GM21529 (cell line): ENCODE measurements at regions not wholly inside any gene's neighbourhood (a gene's known extent, or its start where the extent isn't known, plus 50 kb on each side); places are given as distances from the start of the nearest gene placed in this dataset.
"Not testable (repeated sequence)": the region's sequence is repeated elsewhere in the genome, so short reads cannot be mapped to it uniquely, and the experiment has no call there.

Experiments used
- ATAC-seq: cut with Tn5 transposase; IDR thresholded peaks from one replicate; pipeline ENCODE4 v1.9.1; 2021; ENCODE audit not compliant: unreplicated experiment

DNA sequence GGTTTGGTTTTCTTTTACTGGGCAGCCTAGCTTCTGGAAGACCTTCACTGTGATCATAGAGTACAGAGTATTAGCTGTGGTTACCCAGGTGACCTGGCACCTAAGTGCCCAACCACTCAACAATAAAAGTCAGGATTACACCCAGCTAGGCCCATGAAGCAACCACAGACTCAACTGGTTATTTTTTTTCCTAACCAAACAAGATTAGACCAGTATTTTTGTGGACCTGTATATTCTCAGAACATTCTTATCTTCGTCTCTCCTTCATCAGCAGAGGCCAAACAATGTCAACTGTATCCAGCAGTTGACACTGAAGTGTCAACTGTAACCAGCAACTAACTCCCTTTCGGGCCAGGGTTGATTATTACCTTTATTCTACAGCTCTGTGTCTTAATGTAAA, 289.2 kb upstream of the SLC39A10 start:
- no peak for ATAC-seq

GRCh38 chr2:195364015-195364965, 292.7 kb upstream of the SLC39A10 start:
- no peak for ATAC-seq

- no peak for ATAC-seq
These were observed 293.5 kb upstream of the SLC39A10 start for GRCh38 chr2:195363496-195363895.

GRCh38 chr2:195360242-195360641, 296.8 kb upstream of the SLC39A10 start:
- no peak for ATAC-seq

GRCh38 chr2:195359043-195359735, 297.8 kb upstream of the SLC39A10 start:
- ATAC-seq, result no peak

GRCh38 chr2:195356920-195357440, 300.0 kb upstream of the SLC39A10 start:
- ATAC-seq, result no peak

DNA sequence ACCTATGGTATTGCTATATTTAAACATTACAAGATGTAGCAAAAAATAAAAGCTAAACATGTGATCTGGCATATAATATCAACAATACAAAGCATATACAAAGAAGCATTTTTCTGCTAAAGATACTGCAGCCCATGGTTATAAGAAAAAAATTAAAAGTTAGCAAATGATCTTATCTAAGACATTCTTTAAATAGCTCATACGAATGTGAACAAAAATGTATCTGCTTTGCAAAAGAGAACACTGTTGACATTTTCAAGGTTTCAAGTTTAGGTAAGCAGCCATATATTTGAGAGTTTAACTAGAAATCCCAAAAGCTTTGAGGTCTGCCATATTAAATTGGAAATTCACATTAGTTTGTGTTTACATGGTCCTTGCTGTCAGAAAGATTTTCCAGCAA, 301.0 kb upstream of the SLC39A10 start:
- no peak for ATAC-seq

DNA sequence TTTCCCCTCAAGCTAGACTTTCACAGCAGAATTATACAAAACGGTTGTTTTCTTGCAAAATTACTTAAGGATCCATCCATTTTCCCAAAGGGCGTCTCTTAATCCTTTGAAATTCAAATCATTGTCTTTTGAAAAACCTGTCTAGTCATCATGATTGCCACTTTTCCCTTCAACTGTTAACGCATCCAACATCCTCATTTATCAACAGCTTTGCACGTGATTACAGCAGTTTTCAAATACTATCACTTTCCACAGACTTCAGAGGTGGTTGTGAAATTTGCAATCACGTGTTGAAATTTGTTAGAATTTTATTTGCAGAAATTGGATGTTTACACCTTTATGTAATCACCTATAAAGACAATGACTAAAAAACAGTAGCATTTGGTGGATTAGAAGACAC, 304.4 kb upstream of the SLC39A10 start:
- ATAC-seq, result no peak

DNA sequence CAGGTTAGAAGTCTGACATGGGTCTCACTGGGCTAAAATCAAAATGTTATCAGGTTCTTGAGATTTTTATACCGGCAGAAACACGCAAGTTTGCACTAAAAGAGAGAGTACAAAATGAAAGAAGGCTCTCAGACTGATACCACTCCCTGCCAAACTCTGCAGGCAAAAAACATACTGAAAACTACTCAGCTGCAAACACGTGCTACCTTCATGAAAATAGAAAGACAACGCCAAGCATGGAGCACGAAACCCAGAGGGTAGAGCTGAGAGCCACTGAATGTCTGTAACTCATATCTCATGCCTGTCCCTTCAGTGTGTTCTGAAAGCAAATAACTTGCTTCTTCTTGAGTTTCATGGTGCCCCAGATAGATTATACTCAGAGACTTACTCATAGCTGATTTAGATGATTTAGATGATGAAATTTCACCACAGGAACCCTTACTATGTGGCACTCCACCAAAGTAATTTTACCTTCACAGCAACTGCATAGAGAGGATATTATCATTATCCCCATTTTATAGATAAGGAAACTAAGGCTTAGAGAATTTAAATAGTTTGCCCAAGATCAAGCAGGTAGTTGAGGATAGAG, 313.0 kb upstream of the SLC39A10 start:
- no peak for ATAC-seq

GRCh38 chr2:195343540-195343939, 313.5 kb upstream of the SLC39A10 start:
- peak; percentile 74 for ATAC-seq

- no peak for ATAC-seq
These were observed 315.0 kb upstream of the SLC39A10 start for GRCh38 chr2:195342061-195342460.

- no peak for ATAC-seq
These were observed 318.2 kb upstream of the SLC39A10 start for GRCh38 chr2:195338856-195339255.

GRCh38 chr2:195337597-195337996, 319.4 kb upstream of the SLC39A10 start:
- ATAC-seq, result no peak

- peak; percentile 82 for ATAC-seq
These were observed 323.2 kb upstream of the SLC39A10 start for GRCh38 chr2:195333869-195334268.

- ATAC-seq, result no peak
These were observed 325.1 kb upstream of the SLC39A10 start for GRCh38 chr2:195331966-195332365.

GRCh38 chr2:195331129-195331528, 325.9 kb upstream of the SLC39A10 start:
- ATAC-seq, result no peak

- ATAC-seq, result no peak
These were observed 326.5 kb upstream of the SLC39A10 start for GRCh38 chr2:195330513-195330956.

GRCh38 chr2:195329784-195330183, 327.2 kb upstream of the SLC39A10 start:
- not testable (repeated sequence) for ATAC-seq

- ATAC-seq, result no peak
These were observed 330.5 kb upstream of the SLC39A10 start for GRCh38 chr2:195326537-195326936.

- ATAC-seq, result no peak
These were observed 334.7 kb upstream of the SLC39A10 start for GRCh38 chr2:195322324-195322723.

DNA sequence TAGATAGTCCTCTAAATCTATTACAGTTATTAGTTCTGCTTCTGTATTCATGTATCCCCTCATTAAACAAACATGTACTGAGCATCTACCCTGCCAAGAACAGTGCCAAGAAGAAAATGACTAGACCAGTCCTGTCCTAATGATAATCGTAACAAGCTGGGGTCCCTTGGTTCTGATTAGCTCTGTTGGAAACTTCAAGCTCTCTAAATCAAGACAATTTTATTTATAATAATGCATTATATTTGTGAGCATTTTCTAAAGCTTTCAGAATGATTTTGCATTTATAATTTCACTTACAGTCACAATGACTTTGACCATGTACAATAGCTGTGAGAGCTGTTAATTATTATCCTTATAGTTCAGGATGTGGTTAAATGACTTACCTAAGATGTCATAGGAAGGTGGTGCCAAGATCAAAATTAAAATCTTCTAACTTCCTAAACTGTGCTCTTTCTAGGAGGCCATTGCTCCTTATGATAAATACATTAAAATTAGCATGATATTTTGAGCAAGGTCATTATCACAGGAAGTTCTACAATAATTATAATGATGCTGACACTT, 336.5 kb upstream of the SLC39A10 start:
- peak; percentile 78 for ATAC-seq
